ENCODE measurements at regions not wholly inside any gene's neighbourhood (a gene's known extent, or its start where the extent isn't known, plus 50 kb on each side); places are given as distances from the start of the nearest gene placed in this dataset.

- TF ChIP-seq, protein P1, sequence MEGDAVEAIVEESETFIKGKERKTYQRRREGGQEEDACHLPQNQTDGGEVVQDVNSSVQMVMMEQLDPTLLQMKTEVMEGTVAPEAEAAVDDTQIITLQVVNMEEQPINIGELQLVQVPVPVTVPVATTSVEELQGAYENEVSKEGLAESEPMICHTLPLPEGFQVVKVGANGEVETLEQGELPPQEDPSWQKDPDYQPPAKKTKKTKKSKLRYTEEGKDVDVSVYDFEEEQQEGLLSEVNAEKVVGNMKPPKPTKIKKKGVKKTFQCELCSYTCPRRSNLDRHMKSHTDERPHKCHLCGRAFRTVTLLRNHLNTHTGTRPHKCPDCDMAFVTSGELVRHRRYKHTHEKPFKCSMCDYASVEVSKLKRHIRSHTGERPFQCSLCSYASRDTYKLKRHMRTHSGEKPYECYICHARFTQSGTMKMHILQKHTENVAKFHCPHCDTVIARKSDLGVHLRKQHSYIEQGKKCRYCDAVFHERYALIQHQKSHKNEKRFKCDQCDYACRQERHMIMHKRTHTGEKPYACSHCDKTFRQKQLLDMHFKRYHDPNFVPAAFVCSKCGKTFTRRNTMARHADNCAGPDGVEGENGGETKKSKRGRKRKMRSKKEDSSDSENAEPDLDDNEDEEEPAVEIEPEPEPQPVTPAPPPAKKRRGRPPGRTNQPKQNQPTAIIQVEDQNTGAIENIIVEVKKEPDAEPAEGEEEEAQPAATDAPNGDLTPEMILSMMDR (IDR thresholded peaks at IDR 0.05; ENCODE audit: unreplicated experiment): no peak
- peaks cover 3% of the 10 kb centered on the region for H3K9me3 Mint-ChIP-seq (ENCODE audit: low read depth)
- H3K27ac Mint-ChIP-seq: no peak overlapping the region
- H3K4me1 Mint-ChIP-seq (ENCODE audit: low read depth): peaks cover 7% of the 10 kb centered on the region
- no peak overlapping the region for H3K4me3 Mint-ChIP-seq (ENCODE audit: low read depth)
- no peaks in the 10 kb centered on the region for H3K36me3 Mint-ChIP-seq (ENCODE audit: insufficient read depth)
- H3K27me3 Mint-ChIP-seq: no peaks in the 10 kb centered on the region
- no peak for DNase-seq (ENCODE audit: low spot score, unreplicated experiment)
Observed at GRCh38 chr5:93273176-93273575, 307.8 kb downstream of the NR2F1-AS1 start.

- H3K9me3 Mint-ChIP-seq (ENCODE audit: low read depth): peaks cover 3% of the 10 kb centered on the region
- no peaks in the 10 kb centered on the region for H3K27me3 Mint-ChIP-seq
- no peak overlapping the region for H3K27ac Mint-ChIP-seq
- DNase-seq (ENCODE audit: low spot score, unreplicated experiment): no peak
- no peaks in the 10 kb centered on the region for H3K36me3 Mint-ChIP-seq (ENCODE audit: insufficient read depth)
- TF ChIP-seq, protein P1 (IDR thresholded peaks at IDR 0.05; ENCODE audit: unreplicated experiment): no peak
- no peak overlapping the region for H3K4me3 Mint-ChIP-seq (ENCODE audit: low read depth)
- H3K4me1 Mint-ChIP-seq (ENCODE audit: low read depth): peaks cover 7% of the 10 kb centered on the region
Observed at GRCh38 chr5:93272108-93272507, 308.9 kb downstream of the NR2F1-AS1 start.

- H3K4me1 Mint-ChIP-seq (ENCODE audit: low read depth): no peaks in the 10 kb centered on the region
- H3K27ac Mint-ChIP-seq: no peak overlapping the region
- TF ChIP-seq, protein P1 (IDR thresholded peaks at IDR 0.05; ENCODE audit: unreplicated experiment): no peak
- H3K27me3 Mint-ChIP-seq: no peaks in the 10 kb centered on the region
- no peaks in the 10 kb centered on the region for H3K9me3 Mint-ChIP-seq (ENCODE audit: low read depth)
- no peaks in the 10 kb centered on the region for H3K36me3 Mint-ChIP-seq (ENCODE audit: insufficient read depth)
- DNase-seq (ENCODE audit: low spot score, unreplicated experiment): no peak
- no peak overlapping the region for H3K4me3 Mint-ChIP-seq (ENCODE audit: low read depth)
Observed at GRCh38 chr5:93267736-93268135, 313.3 kb downstream of the NR2F1-AS1 start.

- TF ChIP-seq, protein P1 (IDR thresholded peaks at IDR 0.05; ENCODE audit: unreplicated experiment): no peak
- DNase-seq (ENCODE audit: low spot score, unreplicated experiment): no peak
- H3K4me3 Mint-ChIP-seq (ENCODE audit: low read depth): no peak overlapping the region
- no peak overlapping the region for H3K27ac Mint-ChIP-seq
- no peaks in the 10 kb centered on the region for H3K27me3 Mint-ChIP-seq
- no peaks in the 10 kb centered on the region for H3K4me1 Mint-ChIP-seq (ENCODE audit: low read depth)
- no peaks in the 10 kb centered on the region for H3K36me3 Mint-ChIP-seq (ENCODE audit: insufficient read depth)
- H3K9me3 Mint-ChIP-seq (ENCODE audit: low read depth): no peaks in the 10 kb centered on the region
Observed at GRCh38 chr5:93267276-93267675, 313.7 kb downstream of the NR2F1-AS1 start.

DNA sequence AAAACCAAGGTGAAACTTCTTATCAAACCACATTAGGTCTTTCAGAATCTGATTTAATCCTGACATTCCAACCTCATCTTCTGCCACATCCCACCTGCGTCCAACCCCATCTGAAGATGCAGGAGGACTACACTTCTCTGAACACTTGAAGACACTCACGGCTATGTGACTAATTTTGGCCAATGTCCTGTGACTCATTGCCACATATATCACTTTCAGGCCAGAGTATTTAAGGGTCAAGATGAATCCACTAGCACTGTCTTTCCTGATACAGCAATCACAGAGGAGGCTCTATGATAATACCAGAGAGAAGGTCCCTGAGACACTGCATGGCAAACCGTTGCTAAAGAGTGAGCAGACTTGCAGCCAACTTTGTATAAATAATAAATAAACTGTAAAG, 323.4 kb downstream of the NR2F1-AS1 start:
- Mint-ChIP-seq H3K36me3 (ENCODE audit: insufficient read depth) (no peaks in the 10 kb centered on the region), H3K4me3 (ENCODE audit: low read depth) (no peak overlapping the region), H3K9me3 (ENCODE audit: low read depth) (peaks cover 3% of the 10 kb centered on the region), H3K27ac (no peak overlapping the region), H3K4me1 (ENCODE audit: low read depth) (peaks cover 1% of the 10 kb centered on the region), H3K27me3 (no peaks in the 10 kb centered on the region)
- no peak for DNase-seq (ENCODE audit: low spot score, unreplicated experiment)
- TF ChIP-seq, protein P1 (IDR thresholded peaks at IDR 0.05; ENCODE audit: unreplicated experiment): no peak
